ENCODE measurements at regions not wholly inside any gene's neighbourhood (a gene's known extent, or its start where the extent isn't known, plus 50 kb on each side); places are given as distances from the start of the nearest gene placed in this dataset.

GRCh38 chr18:50453732-50454131, 78.9 kb downstream of the SKA1 start:
- H3K4me3 ChIP-seq (replicated peaks; ENCODE audit: low read depth, low read length) = no peak overlapping the region
- no peak for DNase-seq (ENCODE audit: extremely low read depth, low read depth)
- TF ChIP-seq, protein P1, sequence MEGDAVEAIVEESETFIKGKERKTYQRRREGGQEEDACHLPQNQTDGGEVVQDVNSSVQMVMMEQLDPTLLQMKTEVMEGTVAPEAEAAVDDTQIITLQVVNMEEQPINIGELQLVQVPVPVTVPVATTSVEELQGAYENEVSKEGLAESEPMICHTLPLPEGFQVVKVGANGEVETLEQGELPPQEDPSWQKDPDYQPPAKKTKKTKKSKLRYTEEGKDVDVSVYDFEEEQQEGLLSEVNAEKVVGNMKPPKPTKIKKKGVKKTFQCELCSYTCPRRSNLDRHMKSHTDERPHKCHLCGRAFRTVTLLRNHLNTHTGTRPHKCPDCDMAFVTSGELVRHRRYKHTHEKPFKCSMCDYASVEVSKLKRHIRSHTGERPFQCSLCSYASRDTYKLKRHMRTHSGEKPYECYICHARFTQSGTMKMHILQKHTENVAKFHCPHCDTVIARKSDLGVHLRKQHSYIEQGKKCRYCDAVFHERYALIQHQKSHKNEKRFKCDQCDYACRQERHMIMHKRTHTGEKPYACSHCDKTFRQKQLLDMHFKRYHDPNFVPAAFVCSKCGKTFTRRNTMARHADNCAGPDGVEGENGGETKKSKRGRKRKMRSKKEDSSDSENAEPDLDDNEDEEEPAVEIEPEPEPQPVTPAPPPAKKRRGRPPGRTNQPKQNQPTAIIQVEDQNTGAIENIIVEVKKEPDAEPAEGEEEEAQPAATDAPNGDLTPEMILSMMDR (IDR thresholded peaks at IDR 0.05; ENCODE audit: low read depth, low read length, missing control alignments) = no peak

- no peak for DNase-seq (ENCODE audit: extremely low read depth, low read depth)
- TF ChIP-seq, protein P1 (IDR thresholded peaks at IDR 0.05; ENCODE audit: low read depth, low read length, missing control alignments) = no peak
- H3K4me3 ChIP-seq (replicated peaks; ENCODE audit: low read depth, low read length) = no peak overlapping the region
Observed at GRCh38 chr18:50454387-50454988, 79.6 kb downstream of the SKA1 start.

DNA sequence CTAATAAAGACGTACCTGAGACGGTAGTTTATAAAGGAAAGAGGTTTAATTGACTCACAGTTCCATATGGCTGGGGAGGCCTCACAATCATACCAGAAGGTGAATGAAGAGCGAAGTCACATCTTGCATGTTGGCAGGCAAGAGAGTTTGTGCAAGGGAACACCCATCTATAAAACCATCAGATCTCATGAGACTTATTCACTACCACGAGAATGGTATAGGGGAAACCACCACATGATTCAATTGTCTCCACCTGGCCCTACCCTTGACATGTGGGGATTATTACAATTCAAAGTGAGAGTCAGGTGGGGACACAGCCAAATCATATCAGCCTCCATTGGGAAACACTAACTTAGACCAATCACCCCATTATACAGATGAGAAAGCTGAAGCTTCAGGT, 81.4 kb downstream of the SKA1 start:
- DNase-seq (ENCODE audit: extremely low read depth, low read depth) = no peak
- TF ChIP-seq, protein P1 (IDR thresholded peaks at IDR 0.05; ENCODE audit: low read depth, low read length, missing control alignments) = no peak
- no peak overlapping the region for H3K4me3 ChIP-seq (replicated peaks; ENCODE audit: low read depth, low read length)

GRCh38 chr18:50457639-50458038, 82.8 kb downstream of the SKA1 start:
- H3K4me3 ChIP-seq (replicated peaks; ENCODE audit: low read depth, low read length) = no peak overlapping the region
- TF ChIP-seq, protein P1 (IDR thresholded peaks at IDR 0.05; ENCODE audit: low read depth, low read length, missing control alignments) = no peak
- DNase-seq (ENCODE audit: extremely low read depth, low read depth) = no peak

GRCh38 chr18:50458366-50458765, 83.5 kb downstream of the SKA1 start:
- TF ChIP-seq, protein P1 (IDR thresholded peaks at IDR 0.05; ENCODE audit: low read depth, low read length, missing control alignments) = no peak
- H3K4me3 ChIP-seq (replicated peaks; ENCODE audit: low read depth, low read length) = no peak overlapping the region
- no peak for DNase-seq (ENCODE audit: extremely low read depth, low read depth)

- DNase-seq (ENCODE audit: extremely low read depth, low read depth) = no peak
- H3K4me3 ChIP-seq (replicated peaks; ENCODE audit: low read depth, low read length) = no peak overlapping the region
- TF ChIP-seq, protein P1 (IDR thresholded peaks at IDR 0.05; ENCODE audit: low read depth, low read length, missing control alignments) = no peak
Observed at GRCh38 chr18:50458796-50459195, 84.0 kb downstream of the SKA1 start.

- DNase-seq (ENCODE audit: extremely low read depth, low read depth) = no peak
- TF ChIP-seq, protein P1 (IDR thresholded peaks at IDR 0.05; ENCODE audit: low read depth, low read length, missing control alignments) = no peak
- no peak overlapping the region for H3K4me3 ChIP-seq (replicated peaks; ENCODE audit: low read depth, low read length)
Observed at GRCh38 chr18:50460062-50460461, 85.2 kb downstream of the SKA1 start.

All from HFF-Myc (cell line).